ENCODE measurements at regions not wholly inside any gene's neighbourhood (a gene's known extent, or its start where the extent isn't known, plus 50 kb on each side); places are given as distances from the start of the nearest gene placed in this dataset.

DNA sequence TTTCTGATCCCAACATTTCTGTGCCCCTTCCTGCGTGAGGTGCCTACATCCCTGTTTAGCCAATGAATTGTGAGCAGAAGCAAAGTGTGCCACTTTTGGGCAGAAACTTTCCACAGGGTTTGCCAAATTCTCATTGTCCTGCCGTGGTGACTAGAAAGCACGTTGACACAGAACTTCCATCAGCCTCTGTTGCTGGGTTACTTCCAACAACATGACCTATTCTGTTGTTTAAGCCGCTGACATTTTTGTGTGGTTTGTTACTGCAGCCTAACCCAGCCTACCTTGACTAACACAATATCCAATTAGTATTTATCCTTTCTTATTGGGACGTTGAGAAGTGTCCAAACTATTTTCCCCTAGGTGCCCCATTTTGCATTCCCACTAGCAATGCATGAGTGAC, 136.8 kb downstream of the URB2 start:
- FAIRE-seq, result no peak

DNA sequence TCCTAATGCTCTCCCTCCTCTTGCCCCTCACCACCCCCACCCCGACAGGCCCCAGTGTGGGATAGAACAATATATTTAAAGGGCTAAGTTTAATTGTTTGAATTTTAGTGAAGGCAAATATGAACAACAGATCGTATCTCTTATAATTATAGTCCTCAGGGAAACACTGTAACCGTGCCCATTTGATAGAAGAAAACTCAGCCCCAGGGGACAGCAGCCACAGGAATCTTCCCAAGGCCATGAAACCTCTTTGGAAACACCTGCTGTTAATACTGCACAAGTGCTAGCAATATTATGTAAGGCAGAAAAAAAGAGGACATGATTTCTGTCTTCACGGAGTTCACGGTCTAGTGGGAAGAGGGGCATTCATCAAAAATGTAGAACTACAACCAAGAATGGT, 142.2 kb downstream of the URB2 start:
- FAIRE-seq, result no peak

DNA sequence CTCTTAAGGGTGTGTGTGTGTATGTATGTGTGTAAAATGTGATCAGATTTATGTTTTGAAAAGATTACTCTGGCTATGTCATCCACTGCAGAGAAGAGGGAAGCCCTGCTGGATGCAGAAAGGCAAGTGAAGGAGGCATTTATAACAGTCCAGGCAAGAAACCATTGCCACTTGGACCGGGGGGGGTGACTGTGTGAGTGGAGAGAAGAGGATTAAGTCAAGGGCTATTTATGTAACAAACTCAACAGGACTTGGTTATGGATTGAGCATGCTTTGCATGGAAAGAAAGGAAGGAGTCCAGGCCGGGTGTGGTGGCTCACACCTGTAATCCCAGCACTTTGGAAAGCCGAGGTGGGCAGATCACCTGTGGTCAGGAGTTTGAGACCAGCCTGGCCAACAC, 143.0 kb downstream of the URB2 start:
- no peak for FAIRE-seq

DNA sequence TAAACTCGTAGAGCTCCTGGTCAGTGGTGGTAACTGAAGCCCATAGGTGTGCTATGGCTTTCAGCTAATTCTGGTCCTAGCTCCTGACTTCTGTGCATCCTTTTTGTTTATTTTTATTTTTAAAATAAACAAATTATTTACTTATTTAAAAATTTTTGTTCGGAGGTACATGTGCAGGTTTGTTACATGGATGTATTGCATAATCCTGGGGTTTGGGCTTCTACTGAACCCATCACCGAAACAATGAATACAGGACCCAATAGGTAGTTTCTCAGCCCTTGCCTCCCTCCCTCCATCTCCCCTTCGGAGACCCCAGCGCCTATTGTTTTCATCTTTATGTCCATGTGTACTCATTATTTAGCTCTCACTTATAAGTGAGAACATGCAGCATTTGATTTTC, 143.8 kb downstream of the URB2 start:
- FAIRE-seq, result no peak

DNA sequence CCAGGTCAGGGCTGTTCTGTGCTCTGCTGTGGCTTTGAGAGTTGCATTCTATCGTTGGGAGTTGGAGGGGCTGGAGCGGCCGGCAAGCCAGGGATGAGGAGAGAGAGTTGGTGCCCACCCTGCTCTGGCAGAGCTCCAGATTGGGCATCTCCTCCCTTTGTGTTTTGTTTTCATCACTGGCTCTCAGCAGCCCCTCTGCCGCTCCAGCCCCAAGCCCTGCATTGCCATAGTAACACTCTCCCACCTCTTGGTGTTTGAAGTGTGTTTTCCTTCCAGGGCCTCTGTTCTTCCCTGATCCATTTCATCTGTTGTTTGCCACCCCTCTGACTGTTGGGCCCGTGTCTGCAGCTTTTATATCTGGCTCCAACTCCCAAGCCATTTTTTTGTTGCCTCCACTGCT, 152.7 kb downstream of the URB2 start:
- no peak for FAIRE-seq

DNA sequence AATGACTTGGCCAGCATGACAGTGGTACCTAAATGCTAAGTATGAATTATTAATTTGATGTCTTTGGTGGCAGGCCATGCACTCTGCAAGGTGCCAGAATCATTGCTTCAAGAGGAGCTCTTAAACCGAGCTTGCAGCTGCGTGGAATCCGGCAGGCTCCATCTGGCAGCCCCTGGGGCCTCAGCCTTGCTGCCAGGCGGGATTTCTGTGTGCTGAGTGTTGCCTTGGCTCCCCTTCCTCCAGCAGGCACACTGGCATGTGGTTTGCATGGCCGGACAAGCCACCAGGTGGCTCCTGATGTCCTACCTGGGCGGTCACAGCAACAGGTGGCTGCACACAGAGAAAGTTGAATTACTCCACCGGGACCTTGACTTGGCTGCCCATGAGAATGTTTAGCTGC, 155.4 kb downstream of the URB2 start:
- FAIRE-seq, result no peak

DNA sequence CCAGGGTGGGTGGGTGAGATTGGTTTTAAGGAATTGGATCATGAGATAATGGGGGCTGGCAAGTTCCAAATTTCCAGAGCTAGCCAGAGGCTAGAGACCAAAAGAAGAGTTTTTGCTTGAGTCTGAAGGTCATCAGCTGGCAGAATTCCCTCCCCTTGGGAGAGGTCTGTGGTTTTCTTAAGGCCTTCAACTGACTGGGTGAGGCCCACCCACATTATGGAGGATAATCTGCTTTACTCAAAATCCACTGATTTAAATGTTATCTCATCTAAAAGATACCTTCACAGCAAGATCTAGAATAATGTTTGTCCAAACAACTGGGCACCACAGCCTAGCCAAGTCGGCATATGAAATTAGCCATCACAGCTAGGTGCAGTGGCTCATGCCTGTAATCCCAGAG, 156.4 kb downstream of the URB2 start:
- FAIRE-seq, result no peak

DNA sequence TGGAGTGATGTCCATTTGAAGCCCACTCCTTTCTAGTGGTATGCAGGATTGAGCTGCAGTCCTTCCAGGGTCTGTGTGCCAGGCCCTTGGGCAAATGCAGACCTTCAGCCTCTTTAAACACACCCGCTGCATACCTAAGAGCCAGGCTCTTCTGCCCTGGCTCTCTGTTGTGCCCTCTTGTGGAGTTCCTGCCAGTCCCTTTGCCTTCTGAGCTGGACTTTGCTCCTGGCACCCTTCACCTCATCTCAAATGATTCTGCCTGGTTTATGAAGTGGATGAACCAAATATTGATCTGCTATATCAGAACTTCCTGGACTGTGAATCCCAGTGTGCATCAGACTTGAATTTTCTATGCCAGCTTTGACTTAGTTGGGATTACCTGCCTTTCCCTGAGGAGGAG, 158.8 kb downstream of the URB2 start:
- no peak for FAIRE-seq

DNA sequence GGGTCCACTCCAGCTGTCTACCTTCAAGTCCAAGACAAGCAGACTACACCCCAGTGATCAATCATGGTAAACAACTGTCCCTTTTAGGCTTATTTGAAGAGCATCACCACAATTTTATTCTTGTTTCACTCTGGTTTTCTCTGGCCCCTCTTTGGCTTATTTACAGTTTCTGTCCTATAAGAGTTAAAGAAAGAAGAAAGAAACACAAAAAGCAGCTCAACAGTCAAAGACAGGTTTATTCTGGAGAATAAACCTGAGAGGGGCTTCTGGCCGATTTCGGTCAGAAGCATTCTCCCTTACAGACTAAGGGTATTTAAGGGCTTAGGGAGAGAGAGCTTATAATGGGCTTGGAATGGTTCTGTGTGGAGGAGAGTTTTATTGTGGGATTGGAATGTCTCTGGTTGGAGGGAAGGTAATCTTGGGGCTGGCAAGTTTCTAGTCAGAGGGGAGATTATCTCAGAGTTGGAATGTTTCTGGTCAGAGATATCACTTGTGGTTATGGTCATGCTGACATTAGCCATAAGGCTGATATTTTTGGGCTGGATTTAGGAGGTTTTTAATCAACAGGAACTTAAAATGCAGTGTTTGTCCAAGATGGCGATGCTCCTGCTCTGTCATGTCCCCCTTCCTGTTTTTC, 161.0 kb downstream of the URB2 start:
- no peak for FAIRE-seq

DNA sequence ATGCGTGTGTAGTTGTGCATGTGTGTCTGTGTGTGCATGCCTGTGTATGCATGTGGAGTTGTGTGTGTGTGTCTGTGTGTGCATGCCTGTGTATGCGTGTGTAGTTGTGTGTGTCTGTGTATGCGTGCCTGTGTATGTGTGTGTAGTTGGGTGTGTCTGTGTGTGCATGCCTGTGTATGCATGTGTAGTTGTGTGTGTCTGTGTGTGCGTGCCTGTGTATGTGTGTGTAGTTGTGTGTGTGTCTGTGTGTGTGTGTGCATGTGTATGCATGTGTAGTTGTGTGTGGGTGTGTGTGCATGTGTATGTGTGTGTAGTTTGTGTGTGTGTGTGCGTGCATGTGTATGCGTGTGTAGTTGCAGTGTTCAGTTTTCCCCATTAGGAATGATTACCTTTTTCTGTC, 162.0 kb downstream of the URB2 start:
- FAIRE-seq, result no peak

DNA sequence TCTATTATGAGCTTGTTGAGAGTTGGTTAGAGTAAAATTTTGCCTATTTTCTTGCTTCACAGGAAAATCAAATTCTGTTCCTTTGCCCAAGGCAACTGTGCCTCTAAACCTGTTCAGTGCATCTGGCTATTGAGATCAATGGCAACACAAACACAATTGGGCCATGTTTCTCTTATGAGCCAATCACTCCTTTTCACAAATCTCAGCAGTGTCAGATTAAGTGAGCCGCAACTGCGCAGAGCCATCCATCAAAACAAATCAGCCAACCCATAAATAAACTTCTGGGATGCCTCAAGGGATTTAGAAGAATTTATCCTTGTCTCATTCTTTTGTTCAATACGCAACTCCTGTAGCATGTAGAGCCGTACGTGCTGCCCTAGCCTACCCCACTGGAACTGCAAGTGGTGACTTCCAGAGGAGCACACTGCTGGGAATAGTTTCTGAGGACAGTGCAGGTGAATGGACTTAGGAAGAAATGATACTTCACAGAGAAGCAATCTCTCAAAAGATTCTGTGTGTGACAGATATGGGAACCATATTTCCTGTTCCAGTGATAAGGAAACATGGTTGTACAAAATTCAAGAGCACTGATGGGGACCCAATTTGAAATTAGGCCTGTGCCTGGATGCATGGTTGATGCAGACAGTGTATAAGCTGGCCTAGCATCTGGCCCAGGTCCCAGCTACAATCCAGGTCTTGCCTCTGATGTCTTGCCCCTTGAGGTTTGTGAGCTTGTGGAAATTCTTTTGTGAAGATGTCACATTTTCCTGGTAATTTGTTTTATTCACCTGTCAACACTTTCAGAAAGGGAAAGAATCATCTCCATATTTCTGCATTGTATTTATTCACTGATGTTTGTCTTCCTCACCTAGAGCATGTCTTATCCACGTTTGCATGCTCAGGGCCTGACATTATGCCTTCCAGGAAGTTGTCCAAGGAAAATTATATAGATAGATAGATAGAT, 166.2 kb downstream of the URB2 start:
- no peak for FAIRE-seq

DNA sequence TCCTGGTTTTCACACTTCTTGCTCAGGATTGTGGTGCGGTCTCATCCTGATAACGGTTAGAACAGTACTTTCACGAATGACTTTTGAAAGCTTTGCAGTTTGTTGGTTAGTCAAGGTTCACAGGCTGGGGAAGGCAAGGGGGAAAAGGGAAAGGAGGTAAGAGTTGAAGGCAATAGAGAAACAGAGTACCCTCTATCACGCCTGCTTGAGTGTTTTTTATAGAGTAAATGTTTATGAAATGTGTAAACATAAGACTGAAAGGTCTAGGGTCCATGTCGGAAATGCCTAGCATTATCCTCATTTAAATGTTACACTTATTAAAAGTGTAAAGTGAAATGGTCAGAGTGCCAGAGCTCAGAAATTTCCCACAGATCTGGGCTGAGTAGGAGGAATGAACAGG, 167.4 kb downstream of the URB2 start:
- FAIRE-seq, result no peak

DNA sequence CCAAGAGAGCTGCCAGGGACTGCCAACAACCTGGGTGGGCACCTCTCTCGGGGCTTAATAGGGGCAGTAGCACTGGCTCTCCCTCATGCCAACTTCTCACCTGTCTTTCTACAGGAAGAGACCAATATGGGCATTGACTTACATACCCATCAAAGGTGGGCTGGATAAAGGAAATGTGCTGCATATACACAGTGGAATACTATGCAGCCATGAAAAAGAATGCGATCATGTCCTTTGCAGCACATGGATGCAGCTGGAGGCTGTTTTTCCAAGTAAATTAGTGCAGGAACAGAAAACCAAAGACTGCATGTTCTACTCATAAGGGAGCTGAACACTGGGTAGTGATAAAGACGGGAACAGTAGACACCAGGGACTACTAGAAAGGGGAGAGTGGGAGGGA, 172.5 kb downstream of the URB2 start:
- no peak for FAIRE-seq

DNA sequence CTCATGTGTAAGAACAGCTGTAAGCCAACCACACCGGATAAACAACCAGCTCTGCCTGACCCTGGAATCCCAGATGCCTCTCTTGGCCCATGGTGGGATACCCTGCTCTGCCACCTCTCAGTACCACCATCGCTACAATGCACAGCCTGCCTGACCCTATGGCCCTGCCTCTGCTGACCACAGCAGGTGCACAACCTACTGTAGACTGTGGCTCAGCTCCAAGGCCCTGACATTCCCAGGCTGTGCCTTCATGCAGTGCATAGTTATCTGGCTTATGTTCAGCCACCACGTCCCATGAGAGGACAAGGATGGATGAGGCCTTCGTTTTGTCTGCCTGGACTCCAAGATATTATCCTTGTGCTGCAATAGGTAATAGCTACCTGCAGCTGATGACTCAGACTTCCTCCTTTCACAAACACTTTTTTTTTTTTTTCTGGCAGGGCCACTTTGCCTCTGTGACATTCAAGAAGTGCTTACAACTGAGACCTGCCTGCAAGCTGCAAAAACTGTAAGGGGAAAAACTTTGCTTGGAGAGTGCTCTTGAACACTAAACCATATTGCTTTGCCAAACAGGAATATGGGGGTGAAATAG, 177.7 kb downstream of the URB2 start:
- FAIRE-seq, result no peak

DNA sequence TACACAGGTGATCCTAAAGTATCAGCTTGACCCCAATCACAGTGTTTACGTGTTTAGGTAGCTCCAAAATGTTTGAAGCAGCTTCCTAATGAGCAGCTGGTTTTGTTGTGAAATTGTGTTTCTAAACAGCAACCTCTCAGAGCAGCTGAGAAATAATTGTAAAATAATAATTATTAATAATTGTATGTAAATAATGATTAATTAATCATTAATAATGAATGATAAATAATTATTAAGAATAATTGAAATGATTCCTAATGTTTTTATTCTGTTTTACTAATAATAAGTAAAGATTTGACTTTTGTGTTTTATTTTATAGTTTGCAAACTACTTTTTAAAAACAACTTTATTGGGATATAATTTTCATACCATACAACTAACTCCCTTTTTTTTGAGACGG, 182.2 kb downstream of the URB2 start:
- no peak for FAIRE-seq

DNA sequence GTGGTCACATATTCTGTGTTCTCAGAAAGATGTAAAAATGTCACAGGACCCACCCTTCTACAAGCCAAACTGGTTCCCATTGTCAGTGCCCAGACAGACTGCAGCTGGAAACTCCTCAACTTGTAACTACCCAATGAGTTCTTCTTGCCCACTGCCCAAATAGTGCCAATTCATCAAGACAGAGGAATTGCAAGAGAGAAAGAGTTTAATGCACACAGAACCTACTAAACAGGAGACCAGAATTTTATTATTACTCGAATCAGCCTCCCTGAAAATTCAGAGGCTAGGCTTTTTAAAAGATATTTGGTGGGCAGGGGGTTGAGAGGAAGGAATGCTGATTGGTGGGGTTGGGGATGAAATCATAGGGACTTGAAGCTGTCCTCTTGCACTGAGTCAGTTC, 184.1 kb downstream of the URB2 start:
- FAIRE-seq, result no peak

DNA sequence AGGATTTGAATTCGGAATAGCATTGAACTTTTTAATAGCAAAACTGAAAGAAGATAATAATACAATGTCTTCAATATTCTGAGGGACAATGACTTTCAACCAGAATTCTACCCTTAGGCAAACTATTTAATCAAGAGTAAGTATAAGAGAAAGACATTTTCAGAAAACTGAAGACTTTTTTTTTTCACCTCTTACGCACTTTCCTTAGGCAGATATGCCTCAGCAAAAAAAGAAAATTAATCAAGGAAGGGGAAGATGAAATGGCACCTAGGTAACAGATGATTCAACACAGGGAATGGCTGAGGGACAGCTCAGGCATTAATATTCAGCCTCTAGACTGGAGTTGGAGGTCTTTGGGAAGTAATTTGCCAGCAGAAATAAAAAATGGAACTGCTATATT, 184.9 kb downstream of the URB2 start:
- no peak for FAIRE-seq

DNA sequence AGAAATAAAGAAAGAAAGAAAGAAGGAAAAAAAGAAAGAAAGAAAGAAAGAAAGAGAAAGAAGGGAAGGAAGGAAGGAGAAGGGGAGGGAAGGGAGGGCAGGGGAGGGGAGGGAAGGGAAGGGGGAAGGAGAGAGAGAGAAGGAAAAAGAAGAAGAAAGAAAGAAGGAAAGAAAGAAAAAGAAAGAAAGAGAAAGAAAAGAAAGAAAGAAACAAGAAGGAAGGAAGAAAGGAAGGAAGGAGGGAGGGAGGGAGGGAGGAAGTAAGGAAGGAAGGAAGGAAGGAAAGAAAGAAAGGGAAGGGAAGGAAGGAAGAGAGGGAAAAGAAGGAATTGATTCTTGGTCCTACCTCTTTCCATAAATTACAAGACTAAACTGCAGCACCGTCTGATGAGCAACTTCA, 186.1 kb downstream of the URB2 start:
- FAIRE-seq, result no peak

DNA sequence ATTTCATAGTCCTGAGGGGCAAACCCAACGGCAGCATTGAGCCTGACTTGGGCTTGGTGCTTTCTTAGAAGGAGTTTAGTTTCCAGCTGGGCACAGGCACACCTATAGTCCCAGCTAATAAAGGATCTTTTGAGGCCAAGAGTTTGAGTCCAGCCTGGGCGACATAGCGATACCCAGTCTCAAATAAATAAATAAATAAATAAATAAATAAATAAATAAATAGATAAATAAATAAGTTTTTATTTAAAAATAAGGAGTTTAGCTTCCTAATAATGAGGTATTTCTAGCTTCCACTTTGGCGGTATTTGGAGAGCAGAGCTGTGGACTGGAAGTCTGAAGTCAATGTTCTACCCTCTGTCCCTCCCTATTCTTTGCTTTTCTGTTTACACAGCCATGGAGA, 186.6 kb downstream of the URB2 start:
- no peak for FAIRE-seq

DNA sequence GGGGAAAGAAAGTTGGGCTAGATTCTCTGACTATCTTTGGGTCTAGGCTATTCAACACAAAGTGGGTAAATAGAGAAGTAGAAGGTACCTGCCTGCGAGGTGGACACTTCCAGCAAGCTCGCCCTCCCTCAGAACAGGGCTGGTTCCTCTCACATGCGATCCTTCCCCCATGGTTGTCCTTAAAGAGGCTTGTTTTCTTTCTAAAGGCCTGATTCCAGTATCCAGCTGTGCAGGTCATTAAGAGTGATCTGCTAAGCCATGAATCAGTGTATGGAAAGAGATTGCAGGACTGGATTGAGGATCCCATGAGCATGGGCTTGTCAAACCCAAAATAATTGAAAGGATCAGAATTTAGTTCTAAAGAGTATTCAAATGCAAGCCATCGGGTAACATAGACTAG, 189.0 kb downstream of the URB2 start:
- FAIRE-seq, result no peak

DNA sequence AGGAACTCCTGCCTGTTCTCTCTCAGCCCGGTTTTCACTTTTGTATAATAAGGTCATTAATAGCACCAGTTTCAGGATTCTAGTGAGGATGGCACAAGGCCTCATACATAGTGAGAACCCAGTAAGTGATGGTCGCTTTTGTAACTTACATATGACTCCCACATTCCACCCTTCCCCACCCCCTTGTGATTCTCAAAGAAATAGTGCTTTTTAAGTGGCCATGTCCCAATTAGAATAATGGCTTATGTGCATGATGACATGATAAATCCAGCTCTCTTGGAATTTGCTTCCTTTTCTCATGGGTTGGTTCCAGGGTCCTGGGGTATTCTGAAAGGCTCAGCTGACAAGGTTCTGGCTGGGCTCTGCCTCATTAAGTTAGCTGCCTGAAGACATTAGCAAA, 189.9 kb downstream of the URB2 start:
- FAIRE-seq, result no peak

DNA sequence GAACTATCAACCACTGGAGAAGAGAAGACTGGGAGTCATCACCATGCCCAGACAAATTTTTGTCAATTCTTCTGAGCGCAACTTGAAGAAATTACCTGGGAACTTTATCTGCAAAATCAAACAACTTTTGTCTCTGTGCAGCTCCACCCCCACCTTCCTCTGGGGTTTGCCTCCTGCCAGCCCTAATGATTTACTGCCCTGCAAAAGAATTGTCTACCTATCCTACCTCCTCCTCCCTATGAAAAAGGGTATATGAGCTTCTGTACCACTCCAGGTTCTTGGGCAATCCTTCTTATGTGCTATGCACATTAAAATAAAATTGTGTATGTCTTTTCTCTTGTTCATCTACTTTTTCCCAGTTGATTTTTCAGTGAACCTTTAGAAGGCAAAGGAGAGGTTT, 191.9 kb downstream of the URB2 start:
- FAIRE-seq, result no peak

DNA sequence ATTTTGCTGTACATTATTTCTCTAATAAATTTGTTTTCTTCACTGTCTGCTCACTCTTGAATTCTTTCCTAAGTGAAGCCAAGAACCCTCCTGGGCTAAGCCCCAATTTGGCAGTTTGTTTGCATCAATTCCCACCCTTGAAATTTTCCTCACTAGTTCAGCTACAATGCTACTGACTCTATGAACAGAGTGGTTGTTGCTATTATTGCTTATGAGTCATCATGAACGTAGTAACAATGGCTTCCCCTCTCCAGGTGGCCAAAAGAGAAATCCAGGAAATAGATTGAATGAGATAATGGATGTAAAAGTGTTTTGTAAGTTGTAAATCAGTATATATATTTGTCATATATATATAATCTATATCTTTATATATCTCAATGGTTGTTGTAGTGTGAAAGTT, 193.0 kb downstream of the URB2 start:
- FAIRE-seq, result no peak

DNA sequence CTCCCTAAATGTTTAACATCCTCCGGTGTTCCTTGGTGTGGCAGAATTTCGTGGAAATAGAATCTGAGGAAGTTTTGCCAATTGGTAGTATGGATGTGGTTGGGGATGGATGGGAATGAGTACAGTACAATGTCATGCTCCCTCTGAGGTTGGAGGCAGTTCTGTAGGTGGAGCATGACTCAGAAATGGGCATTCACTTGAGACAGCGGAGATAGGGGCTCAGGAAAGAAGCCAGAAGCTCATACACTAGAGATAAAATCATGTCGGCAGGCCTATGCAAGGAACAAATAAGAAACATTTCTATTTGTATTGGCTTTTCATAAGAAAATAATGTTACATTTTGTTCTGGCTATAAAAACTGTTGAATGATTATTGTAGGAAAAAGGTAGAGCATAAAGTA, 196.0 kb downstream of the URB2 start:
- FAIRE-seq, result no peak

Measured in colon (tissue), 2 donors.